Motor neuron (in vitro differentiated cells): ENCODE measurements at regions not wholly inside any gene's neighbourhood (a gene's known extent, or its start where the extent isn't known, plus 50 kb on each side); places are given as distances from the start of the nearest gene placed in this dataset.
A peak's percentile ranks its signal among the peaks of the same experiment; 100 is the strongest.

Experiments used
- ATAC-seq, 8 experiments: fragments of 200-7000 bp; cut with Tn5 transposase; replicated peaks in 6 of 8; 2 replicates each; pipeline ENCODE4 v1.8.0; 2021; ENCODE audit warnings: mild to moderate bottlenecking in 8 of 8, moderate library complexity in 8 of 8
- H3K27ac ChIP-seq, 2 donors: fragments of 250-450 bp; sonication (Bioruptor Pico); 2 replicates each; pipeline ENCODE4 v1.9.0; 2021; ENCODE audit warnings: antibody characterized with exemption in 2 of 2, mild to moderate bottlenecking in 2 of 2, moderate library complexity in 1 of 2
- H3K4me1 ChIP-seq, 2 donors: fragments of 250-450 bp; sonication (Bioruptor Pico); replicated peaks in 1 of 2; 2 replicates each; pipeline ENCODE4 v1.6.1; 2021; ENCODE audit warnings: antibody characterized with exemption in 2 of 2, mild to moderate bottlenecking in 2 of 2, moderate library complexity in 1 of 2
- H3K4me3 ChIP-seq, 5 donors: fragments of 250-450 bp; sonication (Bioruptor Pico); 2 replicates each; pipeline ENCODE4 v1.9.0; 2021; ENCODE audit warnings: antibody characterized with exemption in 5 of 5, mild to moderate bottlenecking in 5 of 5, moderate library complexity in 4 of 5
- WGBS, 10 experiments: fragments of 450-650 bp; shearing (Covaris generic); methylation state at CpG; one replicate each; pipeline ENCODE4 v1.0.0; 2022; 5-methylcytosine and 5-hydroxymethylcytosine counted together
- in situ Hi-C, 9 experiments: fragments of 400-800 bp; cut with MboI; loops; one replicate each; pipeline ENCODE4 v1.15.0; 2021; ENCODE audit warnings: low sequenced_read_pairs in 9 of 9, low pct_unique_long_range_greater_than_20kb in 2 of 9; ENCODE audit not compliant: unreplicated experiment in 9 of 9

DNA sequence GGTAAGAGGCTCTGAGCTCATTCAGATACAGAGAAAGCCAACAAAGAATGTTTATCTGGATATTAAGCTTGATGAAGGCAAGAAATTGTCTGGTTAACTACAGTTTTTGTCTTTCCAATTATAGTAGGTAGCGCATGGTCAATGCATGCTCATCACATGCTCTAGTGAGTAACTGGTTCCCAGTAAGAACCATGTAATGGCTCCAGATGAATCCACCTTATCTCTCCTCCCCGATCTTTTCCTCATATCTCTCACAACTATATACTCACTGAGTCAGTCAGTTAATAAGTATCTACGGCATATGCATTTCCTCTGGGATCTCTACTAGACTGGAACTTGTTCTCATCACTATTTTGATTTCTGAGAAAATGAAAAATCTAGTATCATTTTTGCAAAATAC lies 340.7 kb upstream of the DYNLRB2 start:
- 42 to 100% (median 83%) methylated on average over 1 to 3 of the region's 3 CpGs; no CpG with 5 or more reads in 1 of the 10 experiments for WGBS, 10 experiments
- no peak overlapping the region for H3K4me3 ChIP-seq
- H3K27ac ChIP-seq = no peak overlapping the region
- in situ Hi-C loops = no loop called here
- H3K4me1 ChIP-seq = no peaks in the 10 kb centered on the region
- ATAC-seq = no peak

DNA sequence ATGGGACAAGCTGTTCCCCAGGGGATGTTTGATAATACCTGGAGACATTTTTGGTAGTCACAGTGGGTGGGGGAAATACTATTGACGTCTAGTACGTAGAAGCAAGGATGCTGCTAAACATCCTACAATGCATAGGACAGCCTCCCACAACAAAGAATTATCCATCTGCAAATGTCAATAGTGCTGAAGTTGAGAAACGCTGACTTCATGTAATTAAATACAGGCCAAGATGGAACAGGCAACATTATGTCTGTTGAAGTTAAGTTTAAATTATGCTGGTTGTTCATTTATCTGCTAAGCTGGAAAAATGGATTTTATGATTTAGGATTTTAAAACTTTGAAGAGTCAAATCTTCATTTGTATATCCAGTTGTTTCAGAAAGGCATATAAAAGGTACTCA lies 341.2 kb upstream of the DYNLRB2 start:
- no peak for ATAC-seq
- Histone ChIP-seq H3K4me1 (no peaks in the 10 kb centered on the region), H3K27ac (no peak overlapping the region), H3K4me3 (no peak overlapping the region)
- in situ Hi-C loops = no loop called here
- WGBS, 10 experiments = 17 to 100% (median 91%) methylated on average over 1 to 3 of the region's 3 CpGs

DNA sequence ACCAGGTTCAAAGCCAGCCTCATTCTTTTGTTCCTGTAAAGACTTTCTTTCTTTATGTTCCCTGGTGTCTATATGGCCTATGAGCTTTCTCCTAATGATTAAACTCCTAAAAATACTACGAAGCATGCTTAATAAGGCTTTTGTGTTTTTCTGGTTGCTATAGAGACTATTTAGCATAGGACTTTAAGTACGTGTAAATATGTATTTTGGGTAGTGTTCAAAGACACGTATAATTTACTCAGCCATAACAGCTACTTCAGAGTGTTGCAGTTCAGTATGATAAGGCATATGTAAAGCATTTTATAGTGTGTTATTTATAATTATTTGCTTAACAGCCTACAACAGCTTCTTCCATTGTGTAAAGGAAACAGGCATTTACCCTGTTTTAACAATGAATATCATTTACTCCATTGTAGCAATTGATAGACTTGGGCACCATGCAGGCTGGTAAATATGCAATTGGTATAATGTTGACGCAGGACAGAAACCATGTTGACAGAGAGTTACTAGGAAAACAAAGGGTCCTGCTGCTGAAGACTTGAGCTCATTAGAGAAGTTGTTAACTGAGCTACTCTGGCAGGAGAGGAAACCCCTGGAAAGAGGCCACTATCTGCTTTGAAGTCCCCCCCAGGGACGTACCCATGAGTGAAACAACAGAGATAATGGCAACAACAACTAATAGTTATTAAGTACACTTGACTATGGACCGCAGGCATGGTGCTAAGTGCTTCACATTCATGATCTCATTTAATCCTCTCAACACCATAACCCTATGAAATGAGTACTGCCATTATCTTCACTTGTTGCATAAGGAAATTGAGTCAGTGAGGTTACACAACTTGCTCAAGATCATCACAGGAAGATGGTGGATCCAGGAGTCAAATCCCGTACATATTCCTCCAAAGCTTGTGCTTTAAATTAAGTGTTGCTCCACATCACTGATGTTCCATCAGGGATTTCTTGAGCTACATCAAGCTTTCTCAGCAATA lies 342.2 kb upstream of the DYNLRB2 start:
- 25 to 72% (median 40%) methylated on average over 1 to 7 of the region's 7 CpGs; no CpG with 5 or more reads in 1 of the 10 experiments for WGBS, 10 experiments
- peak in 6 of 8 experiments; percentile 14 to 92 (median 36) for ATAC-seq
- H3K4me3 ChIP-seq = no peak overlapping the region

DNA sequence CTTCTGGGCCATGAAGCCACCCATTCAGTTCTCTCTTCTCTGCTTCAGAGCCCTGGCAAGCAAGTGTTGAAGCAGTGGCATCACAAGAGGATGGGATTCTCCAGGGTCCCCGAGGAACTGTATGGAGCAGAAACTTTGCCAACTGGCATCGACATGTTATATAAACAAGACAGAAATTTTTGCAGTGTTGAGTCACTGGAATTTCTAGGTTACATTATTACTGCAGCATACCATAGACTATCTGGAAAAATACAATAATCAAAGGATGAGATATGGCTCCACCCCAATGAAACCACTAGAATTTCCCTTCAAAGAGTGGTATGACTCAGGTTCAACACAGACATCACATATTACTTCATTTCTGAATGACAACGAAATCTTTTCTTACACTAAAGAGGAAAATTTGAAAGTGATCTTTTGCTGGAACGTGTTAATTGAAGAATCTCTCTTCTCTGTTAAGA lies 343.0 kb upstream of the DYNLRB2 start:
- in situ Hi-C loops = no loop called here
- 2 to 100% (median 70%) methylated on average over 1 to 4 of the region's 4 CpGs; no CpG with 5 or more reads in 1 of the 10 experiments for WGBS, 10 experiments
- Histone ChIP-seq H3K4me3 (no peak overlapping the region), H3K27ac (no peak overlapping the region), H3K4me1 (no peaks in the 10 kb centered on the region)
- peak in 3 of 8 experiments; percentile 62 to 95 (median 93) for ATAC-seq

More for the DNA sequence above, 342.2 kb upstream of the DYNLRB2 start:
- Histone ChIP-seq H3K27ac (no peak overlapping the region), H3K4me1 (no peaks in the 10 kb centered on the region)
- in situ Hi-C loops = no loop called here

DNA sequence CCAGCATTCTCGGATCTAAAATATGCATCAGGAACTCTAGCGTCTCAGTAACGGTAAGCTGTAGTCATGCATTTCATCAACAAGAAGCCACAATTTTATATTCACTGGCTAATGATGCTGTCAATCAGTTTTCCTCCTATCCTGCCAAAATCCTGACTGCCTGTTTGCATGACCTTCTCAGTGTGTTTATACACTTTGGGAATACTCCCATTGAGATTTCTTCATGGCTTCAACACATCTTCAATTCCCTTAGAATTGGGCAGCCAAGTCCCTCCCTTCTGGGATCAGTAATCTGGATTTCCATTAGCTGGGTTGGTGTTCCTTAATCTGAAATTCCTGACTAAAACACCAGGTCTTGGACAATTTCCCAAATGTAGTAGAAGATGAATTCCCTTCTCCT lies 348.9 kb upstream of the DYNLRB2 start:
- Histone ChIP-seq H3K27ac (no peak overlapping the region), H3K4me1 (peaks cover 0 to 10% of the 10 kb centered on the region in 2 donors), H3K4me3 (no peak overlapping the region)
- in situ Hi-C loops = no loop called here
- 67 to 100% (median 85%) methylated on average over 1 to 3 of the region's 3 CpGs; no CpG with 5 or more reads in 3 of the 10 experiments for WGBS, 10 experiments
- no peak for ATAC-seq

DNA sequence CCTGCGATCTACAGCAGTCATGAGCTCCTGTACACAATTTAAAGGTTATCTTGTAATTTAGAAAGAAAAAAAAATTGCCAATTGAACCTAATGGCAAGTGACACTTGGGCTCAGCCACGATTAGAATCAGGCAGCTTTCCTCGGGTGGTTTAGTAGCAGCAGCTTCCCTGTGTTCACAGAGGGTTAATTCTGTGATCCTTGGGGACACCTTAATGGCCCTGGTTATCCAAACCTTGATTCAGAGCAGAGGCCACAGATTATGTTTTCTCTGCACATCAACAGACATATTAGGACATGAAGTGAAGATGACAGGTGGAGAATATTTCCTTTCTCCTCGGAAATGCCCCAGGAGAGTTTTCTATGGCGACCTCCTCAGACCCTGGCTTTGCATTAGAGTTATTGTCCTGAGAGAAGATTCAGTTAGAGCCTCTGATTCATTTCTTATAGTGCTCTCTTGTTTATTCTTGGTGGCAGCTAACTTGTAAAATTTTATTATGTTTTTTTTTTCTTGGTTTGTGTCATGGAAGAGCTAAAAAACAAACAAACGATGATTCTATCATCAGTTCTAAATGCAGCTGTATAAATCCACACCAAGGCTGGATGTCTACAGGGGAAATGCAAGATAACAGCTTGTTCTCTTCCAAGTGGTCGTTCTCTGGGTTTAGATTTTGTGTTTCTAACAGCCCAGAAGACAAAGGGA lies 351.2 kb upstream of the DYNLRB2 start:
- H3K4me1 ChIP-seq = peaks cover 0 to 10% of the 10 kb centered on the region in 2 donors

DNA sequence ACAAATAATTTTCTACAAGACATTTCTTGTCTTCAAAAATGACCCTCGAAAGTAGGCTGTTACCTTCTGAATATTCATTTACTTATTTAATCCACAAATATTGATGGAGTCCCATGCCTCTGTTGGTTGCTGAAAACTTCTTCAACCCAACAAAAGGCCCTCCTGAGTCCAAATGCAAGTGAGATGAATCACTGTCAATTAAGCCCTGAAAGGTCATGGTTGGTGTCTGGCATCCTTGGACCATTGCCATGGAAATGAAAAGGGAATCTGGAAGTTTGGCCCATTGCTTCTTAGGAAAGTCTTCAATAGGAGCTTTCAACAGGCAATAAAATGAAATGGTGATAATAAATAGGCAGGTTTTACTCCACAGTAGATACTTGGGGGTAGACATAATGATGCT lies 364.7 kb upstream of the DYNLRB2 start:
- H3K4me3 ChIP-seq = no peak overlapping the region
- in situ Hi-C loops = no loop called here
- ATAC-seq = no peak
- H3K27ac ChIP-seq = no peak overlapping the region
- WGBS, 10 experiments = 0 to 100% (median 61%) methylated on average over 1 of the region's 1 CpG; no CpG with 5 or more reads in 4 of the 10 experiments
- H3K4me1 ChIP-seq = no peaks in the 10 kb centered on the region

More for the DNA sequence above, 351.2 kb upstream of the DYNLRB2 start:
- Histone ChIP-seq H3K4me3 (no peak overlapping the region), H3K27ac (no peak overlapping the region)
- WGBS, 10 experiments = 55 to 100% (median 72%) methylated on average over 2 to 7 of the region's 7 CpGs; no CpG with 5 or more reads in 1 of the 10 experiments
- in situ Hi-C loops = no loop called here
- no peak for ATAC-seq

DNA sequence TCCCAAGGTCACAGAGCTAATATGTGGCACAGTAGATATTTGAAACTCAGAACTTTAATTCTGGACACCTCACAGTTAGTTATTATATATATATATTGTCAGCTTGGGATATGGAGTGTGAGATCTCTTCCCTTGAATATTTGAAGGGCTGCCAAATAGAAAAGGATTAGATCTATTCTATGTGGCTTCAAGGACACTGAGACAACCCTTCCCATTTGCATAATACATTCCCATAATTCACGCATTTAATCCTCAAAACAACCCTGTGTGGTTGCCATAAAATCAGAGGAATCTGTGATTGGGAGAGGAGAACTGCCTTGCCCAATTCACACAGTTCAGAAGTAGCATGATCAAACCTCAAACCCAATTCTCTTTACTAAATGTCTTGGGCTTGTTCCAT lies 365.8 kb upstream of the DYNLRB2 start:
- Histone ChIP-seq H3K4me3 (no peak overlapping the region), H3K4me1 (peaks cover 0 to 6% of the 10 kb centered on the region in 2 donors), H3K27ac (no peak overlapping the region)
- in situ Hi-C loops = no loop called here
- WGBS, 10 experiments = 0 to 100% (median 56%) methylated on average over 1 of the region's 1 CpG; no CpG with 5 or more reads in 3 of the 10 experiments
- peak in 3 of 8 experiments; percentile 71 to 87 (median 73) for ATAC-seq

DNA sequence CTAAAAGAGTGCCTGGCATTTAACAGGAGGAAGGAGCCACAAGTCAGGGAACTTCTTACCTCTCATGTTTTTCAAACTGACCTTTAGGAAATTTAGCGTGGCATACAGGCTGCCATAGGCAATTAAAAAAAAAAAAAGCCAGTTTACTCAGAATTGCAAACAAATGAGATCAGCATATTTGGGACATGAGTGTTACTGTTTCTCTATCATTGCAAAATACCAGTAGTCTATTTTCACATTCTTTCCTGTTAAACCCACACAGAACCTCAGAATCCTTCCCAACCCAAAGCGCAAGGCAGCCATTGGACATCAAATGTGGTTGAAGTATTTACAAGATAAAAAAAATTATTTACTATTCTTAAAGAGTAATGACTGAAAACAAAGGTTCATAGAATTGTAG lies 366.4 kb upstream of the DYNLRB2 start:
- ATAC-seq = peak in 3 of 8 experiments; percentile 51 to 83 (median 78)
- no peak overlapping the region for H3K27ac ChIP-seq
- 7 to 100% (median 90%) methylated on average over 1 to 2 of the region's 2 CpGs for WGBS, 10 experiments

DNA sequence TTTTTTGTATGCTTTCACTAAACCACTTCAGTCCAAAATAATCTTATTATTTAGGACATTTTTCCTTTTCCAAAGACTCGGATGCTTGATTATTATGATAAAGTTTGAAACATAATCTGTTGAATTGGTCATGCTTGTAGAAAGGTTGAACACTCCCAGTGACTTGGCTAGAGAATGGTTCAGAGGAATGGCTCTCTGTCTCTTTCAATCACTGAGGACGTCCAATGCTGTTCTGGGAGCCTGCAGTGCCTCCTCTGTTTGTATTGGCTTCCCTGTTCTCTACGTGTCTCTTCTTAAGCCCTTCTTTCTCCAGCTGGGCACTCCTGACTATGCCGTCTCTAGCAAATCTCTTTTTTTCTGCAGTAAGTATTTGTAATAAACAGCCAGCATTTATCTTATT lies 369.0 kb upstream of the DYNLRB2 start:
- 17 to 92% (median 66%) methylated on average over 1 to 4 of the region's 4 CpGs for WGBS, 10 experiments
- peaks cover 0 to 9% of the 10 kb centered on the region in 2 donors for H3K4me1 ChIP-seq
- H3K27ac ChIP-seq = no peak overlapping the region
- in situ Hi-C loops = no loop called here
- ATAC-seq = peak in 1 of 8 experiments; percentile 32
- H3K4me3 ChIP-seq = no peak overlapping the region

More for the DNA sequence above, 366.4 kb upstream of the DYNLRB2 start:
- in situ Hi-C loops = no loop called here
- peaks cover 0 to 9% of the 10 kb centered on the region in 2 donors for H3K4me1 ChIP-seq
- no peak overlapping the region for H3K4me3 ChIP-seq

DNA sequence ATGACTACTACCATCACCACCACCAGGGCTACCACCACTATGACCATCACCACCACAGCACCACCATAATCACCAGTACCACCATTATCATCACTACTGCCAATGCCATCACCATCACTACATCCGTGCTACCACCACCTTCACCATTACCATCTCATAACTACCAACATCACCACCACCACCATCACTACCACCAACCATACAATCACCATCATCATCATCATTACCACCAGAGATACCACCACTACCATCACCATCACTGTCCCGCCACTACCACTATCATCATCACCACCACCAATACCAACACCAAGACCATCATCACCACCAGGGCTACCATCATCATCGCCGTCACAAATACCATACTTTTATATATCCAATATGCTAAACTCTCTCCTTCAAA lies 369.6 kb upstream of the DYNLRB2 start:
- 80 to 100% (median 89%) methylated on average over 1 to 4 of the region's 4 CpGs; no CpG with 5 or more reads in 2 of the 10 experiments for WGBS, 10 experiments
- in situ Hi-C loops = no loop called here

DNA sequence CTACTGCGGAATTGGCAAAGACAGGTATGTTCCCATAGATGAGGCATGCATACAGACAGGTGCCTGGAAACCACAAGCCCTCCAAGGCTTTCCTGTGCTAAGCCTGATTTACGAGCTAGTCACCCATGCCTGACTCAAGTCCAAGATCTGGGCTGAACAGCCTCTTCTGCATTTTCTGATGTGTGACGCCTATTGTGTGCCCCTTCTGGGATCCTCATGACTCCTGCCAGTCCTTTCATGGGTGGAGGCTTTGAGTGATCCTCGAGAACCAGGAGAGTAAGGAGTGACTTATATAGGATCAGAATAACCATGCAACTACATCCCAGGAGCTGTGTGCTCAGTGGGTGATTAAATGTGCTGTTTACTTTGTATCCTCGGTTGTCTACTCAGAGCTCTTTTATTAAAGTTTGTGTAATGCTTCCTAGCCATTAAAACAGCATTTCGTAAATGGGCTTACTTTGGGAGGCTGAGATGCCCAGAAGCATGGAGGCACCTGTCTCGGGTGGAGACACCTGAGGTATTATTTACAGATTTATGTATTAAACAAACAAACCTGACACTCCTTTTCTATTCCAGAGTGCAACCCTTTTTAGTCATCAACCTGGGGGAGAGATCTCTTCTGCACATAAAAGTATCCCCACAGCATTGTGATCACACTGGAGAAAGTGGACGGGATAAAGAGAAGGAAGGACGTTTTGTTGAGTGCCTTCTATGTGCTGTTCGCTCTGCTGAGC lies 373.0 kb upstream of the DYNLRB2 start:
- Histone ChIP-seq H3K4me1 (peaks cover 0 to 9% of the 10 kb centered on the region in 2 donors), H3K27ac (no peak overlapping the region), H3K4me3 (no peak overlapping the region)
- peak in 3 of 8 experiments; percentile 17 to 51 (median 44) for ATAC-seq
- WGBS, 10 experiments = 65 to 86% (median 79%) methylated on average over 1 to 8 of the region's 10 CpGs; no CpG with 5 or more reads in 1 of the 10 experiments
- in situ Hi-C loops = no loop called here

More for the DNA sequence above, 369.6 kb upstream of the DYNLRB2 start:
- Histone ChIP-seq H3K4me3 (no peak overlapping the region), H3K27ac (no peak overlapping the region), H3K4me1 (peaks cover 0 to 9% of the 10 kb centered on the region in 2 donors)
- ATAC-seq = no peak
